HUDEP-2 (cell line): ENCODE measurements at regions not wholly inside any gene's neighbourhood (a gene's known extent, or its start where the extent isn't known, plus 50 kb on each side); places are given as distances from the start of the nearest gene placed in this dataset.

Source experiments
- DNase-seq, 76 experiments: peaks; one replicate each; lab custom pipeline; 2025; ENCODE audit not compliant: unreplicated experiment in 76 of 76; lab: John Stamatoyannopoulos, UW

GRCh38 chr10:83555264-83555663 lies 584.0 kb upstream of the GHITM start:
- no peak for DNase-seq

GRCh38 chr10:83562381-83562780 lies 576.9 kb upstream of the GHITM start:
- DNase-seq, result no peak

GRCh38 chr10:83564889-83565588 lies 574.3 kb upstream of the GHITM start:
- DNase-seq, result no peak

- DNase-seq, result no peak
These were observed 567.3 kb upstream of the GHITM start for GRCh38 chr10:83572036-83572435.

GRCh38 chr10:83574770-83575169 lies 564.5 kb upstream of the GHITM start:
- DNase-seq, result no peak

GRCh38 chr10:83577421-83577820 lies 561.9 kb upstream of the GHITM start:
- DNase-seq, result no peak

- no peak for DNase-seq
These were observed 558.8 kb upstream of the GHITM start for GRCh38 chr10:83580373-83581012.

- DNase-seq, result no peak
These were observed 556.8 kb upstream of the GHITM start for GRCh38 chr10:83582407-83583095.

- DNase-seq, result no peak
These were observed 553.6 kb upstream of the GHITM start for GRCh38 chr10:83585686-83586085.

GRCh38 chr10:83592337-83592935 lies 546.9 kb upstream of the GHITM start:
- DNase-seq, result no peak

- DNase-seq, result no peak
These were observed 535.6 kb upstream of the GHITM start for GRCh38 chr10:83603708-83604107.

GRCh38 chr10:83605783-83606630 lies 533.3 kb upstream of the GHITM start:
- DNase-seq, result no peak

- DNase-seq, result no peak
These were observed 531.2 kb upstream of the GHITM start for GRCh38 chr10:83607959-83608745.

GRCh38 chr10:83612050-83612449 lies 527.3 kb upstream of the GHITM start:
- DNase-seq, result no peak

GRCh38 chr10:83612746-83613145 lies 526.6 kb upstream of the GHITM start:
- no peak for DNase-seq

- DNase-seq, result no peak
These were observed 522.1 kb upstream of the GHITM start for GRCh38 chr10:83617172-83617571.

- no peak for DNase-seq
These were observed 521.4 kb upstream of the GHITM start for GRCh38 chr10:83617692-83618545.

GRCh38 chr10:83625831-83626360 lies 513.4 kb upstream of the GHITM start:
- DNase-seq, result no peak

- no peak for DNase-seq
These were observed 506.6 kb upstream of the GHITM start for GRCh38 chr10:83632701-83633100.
